Thyroid gland (tissue), 4 donors: ENCODE measurements at regions not wholly inside any gene's neighbourhood (a gene's known extent, or its start where the extent isn't known, plus 50 kb on each side); places are given as distances from the start of the nearest gene placed in this dataset.

Experiments
- DNase-seq, 2 donors: peaks; one replicate each; pipeline ENCODE4 v3.0.0-alpha.2; 2019
- H3K27ac ChIP-seq, 3 donors: fragments of 200-600 bp; sonication (generic); 1 replicate in 2 of 3; 2 replicates in 1 of 3; pipeline ENCODE4 v1.5.1; 2016 to 2019; ENCODE audit warnings: mild to moderate bottlenecking in 1 of 3, moderate library complexity in 1 of 3
- H3K27me3 ChIP-seq: fragments of 200-600 bp; sonication (generic); one replicate; pipeline ENCODE4 v1.5.1; 2019
- H3K36me3 ChIP-seq, 2 donors: fragments of 200-600 bp; sonication (generic); one replicate each; pipeline ENCODE4 v1.5.1; 2016 to 2019
- H3K4me1 ChIP-seq, 2 donors: fragments of 200-600 bp; sonication (generic); one replicate each; pipeline ENCODE4 v1.5.1; 2017 to 2019
- H3K4me3 ChIP-seq, 3 donors: fragments of 200-600 bp; sonication (generic); replicated peaks in 1 of 3; 1 replicate in 2 of 3; 2 replicates in 1 of 3; pipeline ENCODE4 v1.5.1; 2016; ENCODE audit warnings: mild to moderate bottlenecking in 1 of 3
- H3K9me3 ChIP-seq: fragments of 200-600 bp; sonication (generic); one replicate; pipeline ENCODE4 v1.5.1; 2017
- CTCF ChIP-seq, 6 experiments: fragments of 200-600 bp in 3 of 6; fragments of 450-650 bp in 3 of 6; sonication (generic) in 3 of 6; IDR thresholded peaks; one replicate each; pipeline ENCODE4 v1.5.1; 2016 to 2019; ENCODE audit warnings: antibody characterized with exemption in 6 of 6, mild to moderate bottlenecking in 2 of 6, inconsistent platforms in 1 of 6, moderate library complexity in 1 of 6
- POLR2A ChIP-seq, 2 donors: fragments of 450-650 bp; IDR thresholded peaks; one replicate each; pipeline ENCODE4 v1.6.1; 2017; ENCODE audit warnings: antibody characterized with exemption in 2 of 2, mild to moderate bottlenecking in 2 of 2, moderate library complexity in 1 of 2
- WGBS, 2 donors: methylation state at CpG; one replicate each; pipeline ENCODE4 v1.1.5; 2017; 5-methylcytosine and 5-hydroxymethylcytosine counted together
- intact Hi-C: fragments of 100-400 bp; cut with DNase I; formaldehyde crosslinking; loops from one replicate; pipeline ENCODE4 v1.15.1; 2023

DNA sequence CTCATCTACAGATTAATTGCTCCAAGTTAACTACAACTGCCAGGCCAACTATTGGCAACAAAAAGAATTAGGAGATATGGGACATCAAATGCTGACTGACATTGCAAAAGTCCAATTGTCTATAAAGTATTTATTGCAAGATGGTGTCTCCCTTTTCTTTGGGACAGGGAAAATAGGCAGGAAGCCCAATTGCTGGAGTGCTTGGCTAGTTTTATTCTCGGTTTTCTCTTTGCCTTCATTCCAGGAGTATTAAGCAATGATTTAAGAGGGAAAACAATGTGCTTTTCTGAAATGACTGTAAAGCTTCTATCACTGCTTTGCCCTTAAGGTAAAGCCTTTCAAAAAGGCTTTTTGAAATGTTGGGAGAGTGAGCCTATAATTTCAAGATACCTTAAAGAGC is 62.8 kb upstream of the DIAPH2 start:
- no peak overlapping the region for H3K27ac ChIP-seq
- WGBS, 2 donors = 53 to 85% methylated on average over 1 of the region's 1 CpG
- H3K36me3 ChIP-seq = no peaks in the 10 kb centered on the region
- no peak for DNase-seq
- no peaks in the 10 kb centered on the region for H3K27me3 ChIP-seq
- H3K9me3 ChIP-seq = no peaks in the 10 kb centered on the region
- H3K4me1 ChIP-seq = no peaks in the 10 kb centered on the region
- TF ChIP-seq CTCF (IDR thresholded peaks at IDR 0.05) (no peak), POLR2A (IDR thresholded peaks at IDR 0.05) (no peak)
- intact Hi-C loops = no loop called here
- H3K4me3 ChIP-seq = no peak overlapping the region
